ENCODE measurements at regions not wholly inside any gene's neighbourhood (a gene's known extent, or its start where the extent isn't known, plus 50 kb on each side); places are given as distances from the start of the nearest gene placed in this dataset.

DNA sequence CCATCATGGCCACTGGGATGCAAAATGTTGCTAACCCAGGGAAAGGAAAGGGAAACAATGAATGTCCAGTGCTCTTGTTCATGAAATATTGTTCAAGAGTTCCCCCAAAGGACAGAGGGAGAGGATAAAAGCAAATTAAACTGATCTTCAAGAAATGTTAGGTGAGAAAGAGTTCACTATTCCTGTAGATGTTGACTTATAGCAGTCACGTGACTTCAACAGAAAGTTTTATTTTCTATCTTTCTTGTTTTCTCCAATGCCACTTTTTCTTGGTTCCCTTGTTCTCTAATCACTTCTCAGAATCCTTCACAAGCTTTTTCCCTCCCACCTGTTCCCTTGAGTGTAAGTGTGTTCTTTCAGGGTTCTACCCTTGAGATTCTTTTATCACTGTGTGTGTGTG is 245.3 kb downstream of the C12orf42 start:
- TF ChIP-seq, protein P1, sequence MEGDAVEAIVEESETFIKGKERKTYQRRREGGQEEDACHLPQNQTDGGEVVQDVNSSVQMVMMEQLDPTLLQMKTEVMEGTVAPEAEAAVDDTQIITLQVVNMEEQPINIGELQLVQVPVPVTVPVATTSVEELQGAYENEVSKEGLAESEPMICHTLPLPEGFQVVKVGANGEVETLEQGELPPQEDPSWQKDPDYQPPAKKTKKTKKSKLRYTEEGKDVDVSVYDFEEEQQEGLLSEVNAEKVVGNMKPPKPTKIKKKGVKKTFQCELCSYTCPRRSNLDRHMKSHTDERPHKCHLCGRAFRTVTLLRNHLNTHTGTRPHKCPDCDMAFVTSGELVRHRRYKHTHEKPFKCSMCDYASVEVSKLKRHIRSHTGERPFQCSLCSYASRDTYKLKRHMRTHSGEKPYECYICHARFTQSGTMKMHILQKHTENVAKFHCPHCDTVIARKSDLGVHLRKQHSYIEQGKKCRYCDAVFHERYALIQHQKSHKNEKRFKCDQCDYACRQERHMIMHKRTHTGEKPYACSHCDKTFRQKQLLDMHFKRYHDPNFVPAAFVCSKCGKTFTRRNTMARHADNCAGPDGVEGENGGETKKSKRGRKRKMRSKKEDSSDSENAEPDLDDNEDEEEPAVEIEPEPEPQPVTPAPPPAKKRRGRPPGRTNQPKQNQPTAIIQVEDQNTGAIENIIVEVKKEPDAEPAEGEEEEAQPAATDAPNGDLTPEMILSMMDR (IDR thresholded peaks at IDR 0.05): no peak
- no peak for TF ChIP-seq EP300 (IDR thresholded peaks at IDR 0.05; ENCODE audit: borderline replicate concordance in 1 of 2, low read depth in 1 of 2, low read length in 1 of 2)
- no peak for TF ChIP-seq USF1 (IDR thresholded peaks at IDR 0.05; ENCODE audit: borderline replicate concordance, low read depth)
- no peak for TF ChIP-seq USF2 (IDR thresholded peaks at IDR 0.05; ENCODE audit: borderline replicate concordance, low read depth, low read length)
- TF ChIP-seq REST (IDR thresholded peaks at IDR 0.05; ENCODE audit: low read depth, low read length): no peak
- TF ChIP-seq EZH2phosphoT487 (IDR thresholded peaks at IDR 0.05; ENCODE audit: borderline replicate concordance, low read depth): no peak
- TF ChIP-seq, protein P2, sequence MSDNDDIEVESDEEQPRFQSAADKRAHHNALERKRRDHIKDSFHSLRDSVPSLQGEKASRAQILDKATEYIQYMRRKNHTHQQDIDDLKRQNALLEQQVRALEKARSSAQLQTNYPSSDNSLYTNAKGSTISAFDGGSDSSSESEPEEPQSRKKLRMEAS (IDR thresholded peaks at IDR 0.05; ENCODE audit: low read depth): no peak
- TF ChIP-seq RXRA (IDR thresholded peaks at IDR 0.05; ENCODE audit: borderline replicate concordance, low read depth): no peak
- TF ChIP-seq POLR2AphosphoS5 (IDR thresholded peaks at IDR 0.05; ENCODE audit: low read depth, low read length): no peak
- no peak for TF ChIP-seq TAF1 (IDR thresholded peaks at IDR 0.05; ENCODE audit: borderline replicate concordance, low read depth, low read length)
- no peak for TF ChIP-seq RAD21 (IDR thresholded peaks at IDR 0.05; ENCODE audit: low read length)
- no peak for TF ChIP-seq GABPA (IDR thresholded peaks at IDR 0.05; ENCODE audit: low read depth)
- TF ChIP-seq CHD2 (IDR thresholded peaks at IDR 0.05; ENCODE audit: low read length, partially characterized antibody): no peak
